HepG2 (cell line): ENCODE measurements at regions not wholly inside any gene's neighbourhood (a gene's known extent, or its start where the extent isn't known, plus 50 kb on each side); places are given as distances from the start of the nearest gene placed in this dataset.

Experiments
- FOXM1 ChIP-seq: sonication (generic); formaldehyde crosslinking; IDR thresholded peaks from 2 replicates; pipeline ENCODE4 v1.5.0; 2020; ENCODE audit warnings: missing genetic modification reagents
- HCFC1 ChIP-seq: fragments of 150-350 bp; IDR thresholded peaks from 2 replicates; pipeline ENCODE4 v1.6.1; 2014; ENCODE audit warnings: low read depth, low read length
- MAFF ChIP-seq: IDR thresholded peaks from 2 replicates; pipeline ENCODE4 v1.6.1; 2011; ENCODE audit warnings: low read depth, low read length, improper control_type of control experiment
- NKX3-1 ChIP-seq: sonication (generic); formaldehyde crosslinking; IDR thresholded peaks from 2 replicates; pipeline ENCODE4 v1.5.0; 2020; ENCODE audit warnings: missing genetic modification reagents
- ZBTB3 ChIP-seq: sonication (generic); formaldehyde crosslinking; IDR thresholded peaks from 2 replicates; pipeline ENCODE4 v1.4.0; 2020; ENCODE audit warnings: low read depth, mild to moderate bottlenecking, moderate library complexity, missing genetic modification reagents, borderline replicate concordance
- ZC3H13 ChIP-seq: sonication (generic); formaldehyde crosslinking; IDR thresholded peaks from 2 replicates; pipeline ENCODE4 v1.8.1; 2023; ENCODE audit warnings: mild to moderate bottlenecking, missing genetic modification reagents, moderate library complexity
- ZKSCAN1 ChIP-seq: fragments of 150-350 bp; IDR thresholded peaks from 2 replicates; pipeline ENCODE4 v1.6.1; 2014; ENCODE audit warnings: low read length
- ZNF792 ChIP-seq: IDR thresholded peaks from 2 replicates; pipeline ENCODE4 v1.6.1; 2016
- TF ChIP-seq, protein P1 (sequence below): sonication (generic); formaldehyde crosslinking; IDR thresholded peaks from 2 replicates; pipeline ENCODE4 v1.4.0; 2020; ENCODE audit warnings: missing genetic modification reagents
- TF ChIP-seq, protein P2 (sequence below): sonication (generic); formaldehyde crosslinking; IDR thresholded peaks from 2 replicates; pipeline ENCODE4 v1.5.0; 2020; ENCODE audit warnings: mild to moderate bottlenecking, missing genetic modification reagents, moderate library complexity
- TF ChIP-seq, protein P3 (sequence below): sonication (generic); formaldehyde crosslinking; IDR thresholded peaks from 2 replicates; pipeline ENCODE4 v1.9.0; 2021; ENCODE audit warnings: missing genetic modification reagents, mild to moderate bottlenecking, borderline replicate concordance
- TF ChIP-seq, protein P4 (sequence below): sonication (generic); formaldehyde crosslinking; IDR thresholded peaks from 2 replicates; pipeline ENCODE4 v1.5.1; 2020; ENCODE audit warnings: mild to moderate bottlenecking, missing genetic modification reagents, moderate library complexity

DNA sequence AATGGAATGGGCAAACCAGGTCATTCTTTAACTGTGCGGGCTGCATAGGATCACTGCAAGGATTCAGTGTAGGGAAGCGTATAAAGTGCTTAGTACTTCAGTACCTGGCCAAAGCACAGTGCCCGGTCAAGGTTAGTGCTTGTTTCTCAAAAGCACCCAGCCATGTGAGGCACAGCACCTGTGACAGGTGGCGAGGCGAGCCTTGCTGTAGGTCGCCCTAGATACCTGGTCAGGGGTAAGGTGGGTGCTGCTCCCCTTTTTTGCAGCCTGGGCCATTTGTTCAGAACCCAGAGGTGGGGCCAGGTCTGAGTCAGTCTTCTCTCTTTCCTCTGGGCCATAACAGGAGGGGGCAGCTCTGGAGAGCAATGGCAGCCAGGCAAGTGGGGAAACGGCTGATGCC, 172.0 kb downstream of the IRF8 start:
- TF ChIP-seq, protein P1, sequence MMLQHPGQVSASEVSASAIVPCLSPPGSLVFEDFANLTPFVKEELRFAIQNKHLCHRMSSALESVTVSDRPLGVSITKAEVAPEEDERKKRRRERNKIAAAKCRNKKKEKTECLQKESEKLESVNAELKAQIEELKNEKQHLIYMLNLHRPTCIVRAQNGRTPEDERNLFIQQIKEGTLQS, result no peak
- TF ChIP-seq, protein P2, sequence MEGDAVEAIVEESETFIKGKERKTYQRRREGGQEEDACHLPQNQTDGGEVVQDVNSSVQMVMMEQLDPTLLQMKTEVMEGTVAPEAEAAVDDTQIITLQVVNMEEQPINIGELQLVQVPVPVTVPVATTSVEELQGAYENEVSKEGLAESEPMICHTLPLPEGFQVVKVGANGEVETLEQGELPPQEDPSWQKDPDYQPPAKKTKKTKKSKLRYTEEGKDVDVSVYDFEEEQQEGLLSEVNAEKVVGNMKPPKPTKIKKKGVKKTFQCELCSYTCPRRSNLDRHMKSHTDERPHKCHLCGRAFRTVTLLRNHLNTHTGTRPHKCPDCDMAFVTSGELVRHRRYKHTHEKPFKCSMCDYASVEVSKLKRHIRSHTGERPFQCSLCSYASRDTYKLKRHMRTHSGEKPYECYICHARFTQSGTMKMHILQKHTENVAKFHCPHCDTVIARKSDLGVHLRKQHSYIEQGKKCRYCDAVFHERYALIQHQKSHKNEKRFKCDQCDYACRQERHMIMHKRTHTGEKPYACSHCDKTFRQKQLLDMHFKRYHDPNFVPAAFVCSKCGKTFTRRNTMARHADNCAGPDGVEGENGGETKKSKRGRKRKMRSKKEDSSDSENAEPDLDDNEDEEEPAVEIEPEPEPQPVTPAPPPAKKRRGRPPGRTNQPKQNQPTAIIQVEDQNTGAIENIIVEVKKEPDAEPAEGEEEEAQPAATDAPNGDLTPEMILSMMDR (CRISPR knock-in tag), result no peak
- TF ChIP-seq ZNF792 (CRISPR knock-in tag), result no peak
- TF ChIP-seq ZKSCAN1, result no peak
- no peak for TF ChIP-seq FOXM1
- no peak for TF ChIP-seq NKX3-1 (CRISPR knock-in tag)
- no peak for TF ChIP-seq MAFF
- TF ChIP-seq, protein P3, sequence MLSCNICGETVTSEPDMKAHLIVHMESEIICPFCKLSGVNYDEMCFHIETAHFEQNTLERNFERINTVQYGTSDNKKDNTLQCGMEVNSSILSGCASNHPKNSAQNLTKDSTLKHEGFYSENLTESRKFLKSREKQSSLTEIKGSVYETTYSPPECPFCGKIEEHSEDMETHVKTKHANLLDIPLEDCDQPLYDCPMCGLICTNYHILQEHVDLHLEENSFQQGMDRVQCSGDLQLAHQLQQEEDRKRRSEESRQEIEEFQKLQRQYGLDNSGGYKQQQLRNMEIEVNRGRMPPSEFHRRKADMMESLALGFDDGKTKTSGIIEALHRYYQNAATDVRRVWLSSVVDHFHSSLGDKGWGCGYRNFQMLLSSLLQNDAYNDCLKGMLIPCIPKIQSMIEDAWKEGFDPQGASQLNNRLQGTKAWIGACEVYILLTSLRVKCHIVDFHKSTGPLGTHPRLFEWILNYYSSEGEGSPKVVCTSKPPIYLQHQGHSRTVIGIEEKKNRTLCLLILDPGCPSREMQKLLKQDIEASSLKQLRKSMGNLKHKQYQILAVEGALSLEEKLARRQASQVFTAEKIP (CRISPR knock-in tag), result no peak
- no peak for TF ChIP-seq ZBTB3
- no peak for TF ChIP-seq HCFC1
- TF ChIP-seq ZC3H13 (CRISPR knock-in tag), result no peak
- TF ChIP-seq, protein P4, sequence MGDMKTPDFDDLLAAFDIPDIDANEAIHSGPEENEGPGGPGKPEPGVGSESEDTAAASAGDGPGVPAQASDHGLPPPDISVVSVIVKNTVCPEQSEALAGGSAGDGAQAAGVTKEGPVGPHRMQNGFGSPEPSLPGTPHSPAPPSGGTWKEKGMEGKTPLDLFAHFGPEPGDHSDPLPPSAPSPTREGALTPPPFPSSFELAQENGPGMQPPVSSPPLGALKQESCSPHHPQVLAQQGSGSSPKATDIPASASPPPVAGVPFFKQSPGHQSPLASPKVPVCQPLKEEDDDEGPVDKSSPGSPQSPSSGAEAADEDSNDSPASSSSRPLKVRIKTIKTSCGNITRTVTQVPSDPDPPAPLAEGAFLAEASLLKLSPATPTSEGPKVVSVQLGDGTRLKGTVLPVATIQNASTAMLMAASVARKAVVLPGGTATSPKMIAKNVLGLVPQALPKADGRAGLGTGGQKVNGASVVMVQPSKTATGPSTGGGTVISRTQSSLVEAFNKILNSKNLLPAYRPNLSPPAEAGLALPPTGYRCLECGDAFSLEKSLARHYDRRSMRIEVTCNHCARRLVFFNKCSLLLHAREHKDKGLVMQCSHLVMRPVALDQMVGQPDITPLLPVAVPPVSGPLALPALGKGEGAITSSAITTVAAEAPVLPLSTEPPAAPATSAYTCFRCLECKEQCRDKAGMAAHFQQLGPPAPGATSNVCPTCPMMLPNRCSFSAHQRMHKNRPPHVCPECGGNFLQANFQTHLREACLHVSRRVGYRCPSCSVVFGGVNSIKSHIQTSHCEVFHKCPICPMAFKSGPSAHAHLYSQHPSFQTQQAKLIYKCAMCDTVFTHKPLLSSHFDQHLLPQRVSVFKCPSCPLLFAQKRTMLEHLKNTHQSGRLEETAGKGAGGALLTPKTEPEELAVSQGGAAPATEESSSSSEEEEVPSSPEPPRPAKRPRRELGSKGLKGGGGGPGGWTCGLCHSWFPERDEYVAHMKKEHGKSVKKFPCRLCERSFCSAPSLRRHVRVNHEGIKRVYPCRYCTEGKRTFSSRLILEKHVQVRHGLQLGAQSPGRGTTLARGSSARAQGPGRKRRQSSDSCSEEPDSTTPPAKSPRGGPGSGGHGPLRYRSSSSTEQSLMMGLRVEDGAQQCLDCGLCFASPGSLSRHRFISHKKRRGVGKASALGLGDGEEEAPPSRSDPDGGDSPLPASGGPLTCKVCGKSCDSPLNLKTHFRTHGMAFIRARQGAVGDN (CRISPR knock-in tag), result no peak
